HFF-Myc (cell line): ENCODE measurements at regions not wholly inside any gene's neighbourhood (a gene's known extent, or its start where the extent isn't known, plus 50 kb on each side); places are given as distances from the start of the nearest gene placed in this dataset.

ENCODE experiments used
- DNase-seq: peaks from one replicate; pipeline ENCODE4 v3.0.0-alpha.2; 2011; ENCODE audit warnings: low read depth; ENCODE audit errors: extremely low read depth
- H3K4me3 ChIP-seq: replicated peaks from 2 replicates; pipeline ENCODE4 v1.5.1; 2011; ENCODE audit warnings: low read depth, mild to moderate bottlenecking, control low read depth, low read length
- TF ChIP-seq, protein P1 (sequence below): IDR thresholded peaks from 2 replicates; pipeline ENCODE4 v1.5.1; 2012; ENCODE audit warnings: mild to moderate bottlenecking, low read depth, low read length, control low read depth; ENCODE audit errors: missing control alignments

DNA sequence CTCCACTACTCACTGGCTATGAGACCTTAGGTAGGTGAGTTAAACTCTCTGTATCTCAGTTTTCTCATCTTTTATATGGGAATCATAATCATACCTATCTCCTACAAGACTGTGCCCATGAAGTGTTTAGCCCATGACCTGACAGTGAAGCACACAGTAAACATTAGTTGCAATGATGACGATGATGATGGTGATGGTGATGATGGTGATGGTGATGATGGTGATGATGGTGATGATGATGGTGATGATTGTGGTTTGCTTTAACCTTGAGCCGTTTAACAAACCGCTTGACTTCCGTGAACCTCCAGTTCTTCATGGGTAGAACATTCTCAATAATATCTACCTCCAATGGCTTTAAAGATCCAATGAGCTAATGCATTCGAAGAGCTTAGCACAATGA is 220.2 kb upstream of the MVB12B start:
- no peak for DNase-seq
- TF ChIP-seq, protein P1, sequence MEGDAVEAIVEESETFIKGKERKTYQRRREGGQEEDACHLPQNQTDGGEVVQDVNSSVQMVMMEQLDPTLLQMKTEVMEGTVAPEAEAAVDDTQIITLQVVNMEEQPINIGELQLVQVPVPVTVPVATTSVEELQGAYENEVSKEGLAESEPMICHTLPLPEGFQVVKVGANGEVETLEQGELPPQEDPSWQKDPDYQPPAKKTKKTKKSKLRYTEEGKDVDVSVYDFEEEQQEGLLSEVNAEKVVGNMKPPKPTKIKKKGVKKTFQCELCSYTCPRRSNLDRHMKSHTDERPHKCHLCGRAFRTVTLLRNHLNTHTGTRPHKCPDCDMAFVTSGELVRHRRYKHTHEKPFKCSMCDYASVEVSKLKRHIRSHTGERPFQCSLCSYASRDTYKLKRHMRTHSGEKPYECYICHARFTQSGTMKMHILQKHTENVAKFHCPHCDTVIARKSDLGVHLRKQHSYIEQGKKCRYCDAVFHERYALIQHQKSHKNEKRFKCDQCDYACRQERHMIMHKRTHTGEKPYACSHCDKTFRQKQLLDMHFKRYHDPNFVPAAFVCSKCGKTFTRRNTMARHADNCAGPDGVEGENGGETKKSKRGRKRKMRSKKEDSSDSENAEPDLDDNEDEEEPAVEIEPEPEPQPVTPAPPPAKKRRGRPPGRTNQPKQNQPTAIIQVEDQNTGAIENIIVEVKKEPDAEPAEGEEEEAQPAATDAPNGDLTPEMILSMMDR = no peak
- no peak overlapping the region for H3K4me3 ChIP-seq

DNA sequence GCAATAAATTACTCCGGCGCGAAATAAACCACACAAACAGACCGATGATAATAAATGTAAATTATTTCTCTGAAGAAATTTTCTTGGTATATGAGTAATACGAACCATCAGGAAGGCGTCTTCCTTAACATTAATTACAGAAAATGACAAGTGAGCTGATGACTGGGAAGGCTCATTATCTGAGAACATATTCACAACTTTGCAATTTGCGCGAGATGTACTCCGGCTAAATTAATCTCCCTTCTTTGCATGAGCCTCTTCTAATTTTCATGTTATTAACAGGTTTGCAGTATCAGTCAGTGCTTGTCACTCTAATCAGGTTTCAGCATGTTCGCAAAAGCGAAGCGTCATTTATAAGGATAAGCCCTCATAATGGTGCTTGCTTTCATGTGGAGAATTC is 218.9 kb upstream of the MVB12B start:
- H3K4me3 ChIP-seq = no peak overlapping the region
- TF ChIP-seq, protein P1 = no peak
- no peak for DNase-seq

DNA sequence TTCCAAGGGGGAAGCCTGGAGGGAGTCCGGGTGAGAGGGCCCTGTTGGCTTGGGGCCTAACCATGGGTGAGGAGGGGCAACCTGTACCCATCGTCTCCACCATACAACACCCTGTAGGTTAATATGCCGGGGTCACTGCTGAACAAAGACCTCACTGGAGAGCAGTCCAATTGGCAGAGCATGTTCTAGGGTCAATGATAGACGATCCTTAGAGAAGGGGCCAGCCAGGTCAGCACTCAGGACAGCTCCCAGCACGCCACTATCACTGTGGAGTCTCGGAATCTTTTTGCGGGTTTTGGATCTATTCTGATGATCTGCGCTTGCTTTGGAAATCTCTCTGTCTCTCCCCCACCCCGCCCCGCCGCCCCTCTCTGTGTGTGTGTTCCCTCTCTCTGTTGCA is 218.4 kb upstream of the MVB12B start:
- DNase-seq = no peak
- no peak overlapping the region for H3K4me3 ChIP-seq
- TF ChIP-seq, protein P1 = no peak

DNA sequence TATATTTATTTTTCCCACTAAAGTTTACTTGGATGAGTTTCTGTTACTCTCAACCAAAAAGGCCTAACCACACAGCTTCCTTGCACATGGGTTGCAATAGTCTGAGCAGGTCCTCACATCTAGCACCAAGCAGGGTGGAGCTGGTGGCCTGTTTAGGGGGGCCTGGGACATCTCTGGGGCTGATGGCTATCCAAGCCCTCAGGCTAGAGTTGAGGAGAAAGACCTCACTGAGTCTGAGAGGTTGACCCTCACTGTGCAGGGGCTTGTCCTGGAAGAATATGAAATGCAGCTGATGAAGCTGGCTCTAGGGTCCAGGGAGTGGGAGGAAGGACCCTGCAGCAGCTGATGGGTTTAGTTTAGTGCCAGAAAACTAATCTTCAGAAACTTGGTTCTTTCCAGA is 217.1 kb upstream of the MVB12B start:
- no peak overlapping the region for H3K4me3 ChIP-seq
- no peak for DNase-seq
- TF ChIP-seq, protein P1 = no peak

DNA sequence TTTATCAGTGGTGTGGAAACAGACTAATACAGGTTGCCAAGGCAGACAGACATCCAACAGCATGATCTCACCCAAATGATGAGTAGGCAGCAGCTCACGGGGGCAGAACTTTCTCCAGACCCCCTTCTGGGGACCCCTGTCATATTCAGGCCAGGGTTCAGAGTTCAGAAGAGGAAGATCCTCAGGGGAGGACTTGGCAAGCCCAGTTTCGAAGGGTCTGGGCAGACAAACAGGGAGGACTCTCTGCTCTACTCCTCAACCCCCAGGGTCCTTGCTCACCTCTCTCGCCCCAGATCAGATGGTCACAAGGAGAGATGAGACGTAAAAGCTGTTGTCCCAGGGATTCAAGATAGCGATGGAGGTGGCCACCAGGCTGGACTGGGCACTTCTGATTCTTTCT is 215.1 kb upstream of the MVB12B start:
- H3K4me3 ChIP-seq = no peak overlapping the region
- DNase-seq = no peak
- TF ChIP-seq, protein P1 = no peak

DNA sequence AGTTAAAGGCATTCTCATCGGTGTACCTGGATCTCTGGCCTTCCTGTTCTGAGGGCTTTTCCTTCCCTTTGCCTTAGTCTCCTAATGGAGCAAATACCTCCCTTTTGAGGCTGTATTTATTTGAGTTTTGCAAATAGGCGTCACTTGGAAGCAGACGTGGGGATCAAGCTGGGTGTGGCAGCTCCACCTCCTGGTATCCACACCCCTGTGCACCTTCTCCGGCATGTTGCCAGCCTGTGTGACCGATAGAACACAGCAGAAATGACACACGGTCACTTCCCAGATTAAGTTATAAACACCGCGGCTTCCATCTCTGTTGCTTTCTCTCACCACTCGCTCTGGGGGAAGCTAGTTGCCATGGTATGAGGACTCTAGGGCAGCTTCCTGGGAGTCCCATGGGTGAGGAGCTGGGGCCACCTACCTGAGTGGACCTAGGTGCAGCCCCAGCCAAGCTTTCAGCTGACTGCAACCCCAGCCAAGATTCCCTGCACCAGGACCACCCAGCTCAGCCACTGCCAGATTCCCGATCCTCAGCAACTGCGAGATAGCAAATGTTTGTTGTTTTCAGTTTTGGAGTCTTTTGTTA is 214.4 kb upstream of the MVB12B start:
- TF ChIP-seq, protein P1 = no peak
- no peak for DNase-seq
- H3K4me3 ChIP-seq = no peak overlapping the region

DNA sequence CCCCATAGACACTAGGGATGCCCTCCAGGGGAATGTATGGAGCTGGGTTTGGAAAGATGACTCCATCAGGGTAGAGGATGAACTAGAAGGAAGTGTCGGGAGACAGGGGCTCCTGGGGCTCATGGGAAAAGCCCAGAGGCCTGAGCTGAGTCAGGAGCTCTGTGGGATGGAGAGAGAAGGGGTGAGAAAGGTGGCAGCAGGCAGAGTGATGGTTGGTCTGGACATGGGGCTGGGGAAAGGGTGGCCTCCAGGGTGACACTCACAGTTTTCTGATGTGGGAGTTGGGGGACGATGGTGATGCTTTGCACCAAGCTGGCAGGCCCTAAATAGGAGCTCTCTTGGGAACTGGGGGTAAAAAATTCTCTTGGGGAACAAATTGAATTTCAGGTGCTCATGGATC is 213.5 kb upstream of the MVB12B start:
- TF ChIP-seq, protein P1 = no peak
- H3K4me3 ChIP-seq = no peak overlapping the region
- no peak for DNase-seq
